ENCODE measurements at regions not wholly inside any gene's neighbourhood (a gene's known extent, or its start where the extent isn't known, plus 50 kb on each side); places are given as distances from the start of the nearest gene placed in this dataset.
"Not testable (repeated sequence)": the region's sequence is repeated elsewhere in the genome, so short reads cannot be mapped to it uniquely, and the experiment has no call there.

- not testable (repeated sequence) for TF ChIP-seq CTCF (IDR thresholded peaks at IDR 0.05; ENCODE audit: low read depth, low read length); EZH2phosphoT487 (IDR thresholded peaks at IDR 0.05; ENCODE audit: low read depth)
Measured at GRCh38 chr7:76839879-76840278, 192.3 kb downstream of the SPDYE17 start.
